Thoracic aorta (tissue), 2 donors: ENCODE measurements at regions not wholly inside any gene's neighbourhood (a gene's known extent, or its start where the extent isn't known, plus 50 kb on each side); places are given as distances from the start of the nearest gene placed in this dataset.
A peak's percentile ranks its signal among the peaks of the same experiment; 100 is the strongest.

ENCODE experiments used
- ATAC-seq: fragments of 150-250 bp; one replicate; pipeline ENCODE4 v1.8.0; 2017; ENCODE audit warnings: low read depth; ENCODE audit not compliant: insufficient number of reproducible peaks, low FRiP score
- DNase-seq: peaks from one replicate; pipeline ENCODE4 v3.0.0-alpha.2; 2020; ENCODE audit warnings: low spot score
- H3K27ac ChIP-seq, 2 donors: fragments of 200-600 bp; sonication (generic); 1 replicate in 1 of 2; 2 replicates in 1 of 2; pipeline ENCODE4 v1.5.1; 2016; ENCODE audit warnings: mild to moderate bottlenecking in 2 of 2, moderate library complexity in 2 of 2
- H3K27me3 ChIP-seq: fragments of 200-600 bp; sonication (generic); replicated peaks from 2 replicates; pipeline ENCODE4 v1.6.0; 2016; ENCODE audit warnings: mild to moderate bottlenecking; ENCODE audit not compliant: insufficient read depth
- H3K36me3 ChIP-seq: fragments of 200-600 bp; sonication (generic); one replicate; pipeline ENCODE4 v1.5.1; 2016
- H3K4me1 ChIP-seq, 2 donors: fragments of 200-600 bp; sonication (generic); 1 replicate in 1 of 2; 2 replicates in 1 of 2; pipeline versions ENCODE4 v1.5.1 to v1.6.0; 2016; ENCODE audit warnings: low read depth in 2 of 2, mild to moderate bottlenecking in 1 of 2; ENCODE audit not compliant: control insufficient read depth in 1 of 2
- H3K4me3 ChIP-seq: fragments of 200-600 bp; sonication (generic); 2 replicates; pipeline ENCODE4 v1.5.1; 2016; ENCODE audit warnings: mild to moderate bottlenecking
- H3K9me3 ChIP-seq: fragments of 200-600 bp; sonication (generic); 2 replicates; pipeline ENCODE4 v1.5.1; 2016
- TF ChIP-seq, protein P1 (sequence below): fragments of 200-600 bp; sonication (generic); IDR thresholded peaks from one replicate; pipeline ENCODE4 v1.5.1; 2019; ENCODE audit warnings: antibody characterized with exemption

DNA sequence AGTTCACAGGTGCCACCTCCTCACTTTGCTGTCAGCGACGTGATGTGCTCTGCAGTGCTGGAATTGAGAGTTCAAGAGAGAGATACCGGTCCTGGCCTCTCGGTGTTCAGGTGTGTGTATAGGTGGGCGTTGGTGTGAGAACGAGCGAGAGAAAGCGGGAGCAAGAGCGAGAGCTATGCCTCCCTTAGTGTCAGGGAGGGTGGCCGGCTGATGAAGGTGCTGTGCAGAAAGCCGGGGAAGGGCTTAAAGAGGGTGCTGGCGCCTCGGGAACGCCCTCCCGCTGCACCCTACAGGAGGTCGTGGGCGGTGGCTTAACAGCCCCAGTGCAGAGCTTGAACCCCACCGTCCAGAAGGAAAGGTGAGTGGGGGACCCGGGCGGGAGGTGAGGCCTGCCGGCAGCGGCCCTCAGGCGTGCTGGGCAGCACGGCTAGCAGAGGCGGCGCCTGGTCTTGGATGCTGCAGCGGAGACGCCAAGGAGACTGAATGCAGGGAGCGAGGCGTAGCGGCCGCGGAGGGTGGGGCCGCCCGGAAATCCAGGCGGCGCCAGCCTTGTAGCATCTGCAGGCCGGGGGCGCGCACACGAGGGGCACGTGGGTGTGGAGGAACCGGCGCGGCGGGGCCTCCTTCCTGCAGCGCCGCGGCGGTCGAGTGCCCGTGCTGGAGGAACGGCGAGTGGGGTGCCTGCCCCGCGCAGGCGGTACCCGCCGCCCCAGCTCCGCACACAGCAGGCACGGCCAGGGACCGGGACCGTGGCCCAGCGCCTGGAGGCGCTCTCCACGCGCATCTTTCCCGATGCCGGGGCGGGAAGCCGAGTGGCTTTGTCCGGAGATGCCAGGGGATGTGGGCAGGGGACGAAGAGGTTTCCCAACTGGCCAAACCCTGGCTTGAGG lies 246.8 kb upstream of the TOPAZ1 start:
- Histone ChIP-seq H3K27me3 (peaks cover 24% of the 10 kb centered on the region), H3K36me3 (no peaks in the 10 kb centered on the region), H3K4me1 (peaks cover 29 to 51% of the 10 kb centered on the region in 2 donors), H3K9me3 (peaks cover 4% of the 10 kb centered on the region), H3K27ac (no peak overlapping the region), H3K4me3 (peak overlapping the region; percentile 62)
- ATAC-seq (no peak), DNase-seq (no peak)
- TF ChIP-seq, protein P1, sequence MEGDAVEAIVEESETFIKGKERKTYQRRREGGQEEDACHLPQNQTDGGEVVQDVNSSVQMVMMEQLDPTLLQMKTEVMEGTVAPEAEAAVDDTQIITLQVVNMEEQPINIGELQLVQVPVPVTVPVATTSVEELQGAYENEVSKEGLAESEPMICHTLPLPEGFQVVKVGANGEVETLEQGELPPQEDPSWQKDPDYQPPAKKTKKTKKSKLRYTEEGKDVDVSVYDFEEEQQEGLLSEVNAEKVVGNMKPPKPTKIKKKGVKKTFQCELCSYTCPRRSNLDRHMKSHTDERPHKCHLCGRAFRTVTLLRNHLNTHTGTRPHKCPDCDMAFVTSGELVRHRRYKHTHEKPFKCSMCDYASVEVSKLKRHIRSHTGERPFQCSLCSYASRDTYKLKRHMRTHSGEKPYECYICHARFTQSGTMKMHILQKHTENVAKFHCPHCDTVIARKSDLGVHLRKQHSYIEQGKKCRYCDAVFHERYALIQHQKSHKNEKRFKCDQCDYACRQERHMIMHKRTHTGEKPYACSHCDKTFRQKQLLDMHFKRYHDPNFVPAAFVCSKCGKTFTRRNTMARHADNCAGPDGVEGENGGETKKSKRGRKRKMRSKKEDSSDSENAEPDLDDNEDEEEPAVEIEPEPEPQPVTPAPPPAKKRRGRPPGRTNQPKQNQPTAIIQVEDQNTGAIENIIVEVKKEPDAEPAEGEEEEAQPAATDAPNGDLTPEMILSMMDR: no peak

DNA sequence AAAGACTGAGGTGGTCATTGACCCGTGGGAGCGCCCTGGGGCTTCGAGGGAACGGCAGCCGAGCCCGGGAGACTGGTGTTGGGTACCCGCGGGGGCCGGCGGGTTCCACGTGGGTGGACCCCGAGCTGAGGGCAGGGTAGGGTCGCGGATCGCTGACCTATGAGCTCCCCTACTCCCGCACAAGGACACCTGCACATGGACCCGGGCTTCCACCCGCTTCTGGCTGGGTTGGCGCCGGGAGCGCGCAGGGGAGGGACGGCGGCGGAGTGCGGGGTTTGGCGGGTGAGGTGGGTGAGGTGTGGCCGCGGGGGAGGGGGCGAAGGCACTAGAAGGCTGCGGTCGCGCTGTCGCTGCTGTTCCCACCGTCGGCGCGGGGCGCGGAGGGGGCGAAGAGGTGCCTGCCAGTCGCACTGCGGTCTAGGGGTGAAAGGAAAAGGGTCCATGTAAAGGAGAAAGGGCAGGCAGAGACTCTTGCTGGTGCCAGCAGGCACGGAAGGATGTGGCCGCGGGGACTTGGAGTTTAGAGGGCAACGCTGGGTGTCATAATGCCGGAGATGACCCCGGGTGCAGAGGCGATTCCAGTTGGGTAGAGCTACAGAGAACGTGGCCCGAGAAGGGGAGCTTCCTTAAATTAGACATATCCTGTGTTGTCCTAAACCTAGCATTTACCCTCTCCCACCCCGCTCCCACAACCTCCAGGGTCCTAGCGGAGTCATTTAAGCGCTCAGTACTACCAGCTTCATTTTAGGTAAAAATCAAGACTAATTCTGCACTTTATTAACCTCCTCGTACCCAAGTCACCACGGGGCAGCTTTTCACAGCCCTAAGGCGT lies 245.9 kb upstream of the TOPAZ1 start:
- Histone ChIP-seq H3K4me3 (peak overlapping the region; percentile 62), H3K27me3 (peaks cover 24% of the 10 kb centered on the region), H3K27ac (no peak overlapping the region), H3K9me3 (peaks cover 4% of the 10 kb centered on the region), H3K36me3 (no peaks in the 10 kb centered on the region), H3K4me1 (peaks cover 29 to 51% of the 10 kb centered on the region in 2 donors)
- TF ChIP-seq, protein P1: no peak
- DNase-seq (no peak), ATAC-seq (no peak)

DNA sequence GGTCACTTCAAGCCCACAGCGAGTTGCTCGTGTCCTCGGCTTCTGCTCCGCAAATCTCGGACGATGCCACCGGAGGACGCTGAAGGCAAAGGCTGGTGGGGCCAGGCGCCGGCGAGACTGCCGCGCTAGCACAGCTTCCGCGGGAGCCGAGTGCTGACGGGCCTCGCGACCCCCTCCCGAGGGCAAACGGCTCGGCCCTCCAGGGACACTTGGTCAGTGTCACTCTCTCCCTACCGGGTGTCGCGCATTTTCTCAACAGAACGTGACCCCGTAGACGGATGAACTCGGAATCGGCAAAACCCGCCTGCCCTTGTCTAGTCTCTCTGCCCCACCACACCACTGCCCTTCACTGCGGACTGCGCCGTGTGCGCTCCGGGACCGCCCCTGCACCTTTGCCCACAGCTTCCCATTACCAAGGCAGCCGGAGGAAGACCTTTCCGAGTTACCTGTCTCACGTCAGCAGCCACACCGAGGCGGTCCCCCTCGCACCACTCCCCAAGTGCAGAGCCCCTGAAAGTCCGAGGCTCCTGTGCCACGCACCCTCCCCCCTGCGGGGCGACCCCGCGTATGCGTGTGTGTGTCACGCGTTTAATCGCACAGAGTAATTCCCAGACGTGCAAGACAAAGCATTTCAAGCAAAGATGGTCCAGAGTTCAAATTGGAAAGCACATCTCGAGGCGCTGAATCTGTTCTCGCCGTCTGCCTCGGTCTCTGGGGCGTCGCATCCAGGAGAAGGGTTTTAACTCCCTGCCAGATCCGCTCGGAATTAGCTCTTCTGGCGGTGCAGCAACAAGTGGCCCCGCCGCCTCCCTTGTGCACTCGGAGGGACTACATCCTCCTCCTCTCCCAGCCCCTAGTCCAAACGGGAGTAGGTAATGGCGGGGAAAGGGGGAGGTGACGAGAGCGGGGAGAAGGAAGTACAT lies 245.0 kb upstream of the TOPAZ1 start:
- Histone ChIP-seq H3K36me3 (no peaks in the 10 kb centered on the region), H3K27me3 (peaks cover 24% of the 10 kb centered on the region), H3K4me3 (peak overlapping the region; percentile 62), H3K27ac (no peak overlapping the region), H3K9me3 (peaks cover under 1% of the 10 kb centered on the region), H3K4me1 (peaks cover 29 to 51% of the 10 kb centered on the region in 2 donors)
- TF ChIP-seq, protein P1: no peak
- ATAC-seq (no peak), DNase-seq (no peak)

DNA sequence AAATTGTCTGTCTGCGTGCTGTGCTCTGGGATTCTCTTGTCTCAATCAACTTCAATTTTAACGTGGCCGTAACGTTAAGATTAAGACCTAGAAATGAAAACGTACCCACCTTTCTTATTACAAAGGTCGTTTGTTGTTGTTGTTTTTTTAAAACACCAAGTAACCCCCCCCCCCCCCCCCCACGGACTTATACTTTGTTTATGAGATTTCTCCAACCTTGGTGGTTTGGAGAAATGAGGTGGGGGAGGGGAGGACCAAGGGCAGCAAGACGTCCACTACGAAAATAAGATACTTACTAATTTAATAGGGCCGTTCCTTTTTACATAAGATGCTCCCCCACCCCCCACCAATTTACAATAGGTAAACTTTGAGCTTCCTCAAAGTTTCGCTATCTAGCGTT lies 244.4 kb upstream of the TOPAZ1 start:
- Histone ChIP-seq H3K27ac (no peak overlapping the region), H3K4me3 (peak overlapping the region; percentile 70), H3K27me3 (peaks cover 24% of the 10 kb centered on the region), H3K4me1 (peaks cover 29 to 51% of the 10 kb centered on the region in 2 donors), H3K9me3 (no peaks in the 10 kb centered on the region), H3K36me3 (no peaks in the 10 kb centered on the region)
- DNase-seq (no peak), ATAC-seq (no peak)
- TF ChIP-seq, protein P1: no peak
